ENCODE measurements at regions not wholly inside any gene's neighbourhood (a gene's known extent, or its start where the extent isn't known, plus 50 kb on each side); places are given as distances from the start of the nearest gene placed in this dataset.

DNA sequence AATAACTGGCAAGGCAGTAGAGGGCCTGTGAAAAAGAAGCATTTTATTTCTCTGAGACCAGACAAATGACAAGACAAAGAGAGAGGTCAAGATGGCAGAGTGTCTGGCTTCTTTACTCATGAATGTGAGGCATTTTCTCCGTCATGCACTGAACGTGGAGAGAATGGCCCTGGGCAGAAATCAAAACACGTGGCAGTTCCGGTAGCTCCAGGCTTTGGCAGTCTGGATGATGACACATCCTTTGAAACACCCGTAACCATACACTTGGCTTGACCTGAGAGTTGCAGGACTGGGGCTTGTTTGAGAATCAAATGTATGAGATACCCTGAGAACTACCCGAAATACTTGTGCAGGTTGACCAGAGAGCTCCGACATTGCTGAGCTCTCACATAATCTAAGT lies 537.6 kb downstream of the ACTR3B start:
- Histone ChIP-seq H3K9me3 (ENCODE audit: low read length) (no peaks in the 10 kb centered on the region), H3K4me3 (replicated peaks in 1 of 3; ENCODE audit: insufficient read depth in 1 of 3, low read depth in 2 of 3, low read length in 3 of 3) (no peak overlapping the region), H3K79me2 (ENCODE audit: insufficient read depth, low read length) (no peaks in the 10 kb centered on the region), H2AFZ (ENCODE audit: low read length) (no peak overlapping the region), H3K9ac (ENCODE audit: insufficient read depth, low read depth, low read length) (no peak overlapping the region), H3K27me3 (ENCODE audit: control insufficient read depth in 1 of 2, insufficient read depth in 2 of 2, low read length in 2 of 2) (no peaks in the 10 kb centered on the region), H3K36me3 (replicated peaks in 1 of 2; ENCODE audit: control insufficient read depth in 1 of 2, insufficient read depth in 2 of 2, low read length in 2 of 2) (no peaks in the 10 kb centered on the region), H3K4me1 (ENCODE audit: insufficient read depth, low read length) (no peaks in the 10 kb centered on the region), H4K20me1 (ENCODE audit: insufficient read depth, low read length) (no peaks in the 10 kb centered on the region), H3K4me2 (ENCODE audit: low read depth, low read length) (no peak overlapping the region), H3K27ac (ENCODE audit: extremely low read length, insufficient read depth, low read length) (no peak overlapping the region)
- intact Hi-C loops (cut with micrococcal nuclease; ENCODE audit: unreplicated experiment) = no loop called here
- FAIRE-seq = no peak
- ATAC-seq = no peak
- ChIA-PET POLR2A (no interaction called here), CTCF (ENCODE audit: low intra/inter-chr PET ratio, low total read pairs) (no interaction called here)
- no TSS peak for BruUV-seq (replicated peaks)
- in situ Hi-C loops (cut with HindIII; ENCODE audit: extremely low pct_ligation_motif_present, low pct_unique_long_range_greater_than_20kb) = no loop called here
- 31% methylated on average over 4 of the region's 7 CpGs for WGBS (ENCODE audit: low lambda C conversion rate)
- TF ChIP-seq REL (CRISPR knock-in tag; conservative IDR thresholded peaks at IDR 0.05) (no peak), PBX2 (CRISPR knock-in tag; IDR thresholded peaks at IDR 0.05) (no peak), ATF7-NPFF (CRISPR knock-in tag; IDR thresholded peaks at IDR 0.05; ENCODE audit: low read depth) (no peak), ATF7 (IDR thresholded peaks at IDR 0.05) (no peak), ATF7 (CRISPR knock-in tag; IDR thresholded peaks at IDR 0.05) (no peak), ZNF850 (CRISPR knock-in tag; conservative IDR thresholded peaks at IDR 0.05) (no peak), ZNF10 (CRISPR knock-in tag; IDR thresholded peaks at IDR 0.05; ENCODE audit: borderline replicate concordance, low read depth) (no peak), ZNF639 (CRISPR knock-in tag; conservative IDR thresholded peaks at IDR 0.05) (no peak), ZNF569 (CRISPR knock-in tag; IDR thresholded peaks at IDR 0.05; ENCODE audit: borderline replicate concordance) (no peak), AHR (CRISPR knock-in tag; IDR thresholded peaks at IDR 0.05) (no peak), NR2C2 (CRISPR knock-in tag; IDR thresholded peaks at IDR 0.05; ENCODE audit: borderline replicate concordance) (no peak)
- TF ChIP-seq, protein P1, sequence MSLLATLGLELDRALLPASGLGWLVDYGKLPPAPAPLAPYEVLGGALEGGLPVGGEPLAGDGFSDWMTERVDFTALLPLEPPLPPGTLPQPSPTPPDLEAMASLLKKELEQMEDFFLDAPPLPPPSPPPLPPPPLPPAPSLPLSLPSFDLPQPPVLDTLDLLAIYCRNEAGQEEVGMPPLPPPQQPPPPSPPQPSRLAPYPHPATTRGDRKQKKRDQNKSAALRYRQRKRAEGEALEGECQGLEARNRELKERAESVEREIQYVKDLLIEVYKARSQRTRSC (CRISPR knock-in tag; IDR thresholded peaks at IDR 0.05; ENCODE audit: low read depth) = no peak
- no peak for DNase-seq (ENCODE audit: low spot score)
